NCI-H2196 treated with DMSO at 0.1 percent for 48 hours (cell line): ENCODE measurements at regions not wholly inside any gene's neighbourhood (a gene's known extent, or its start where the extent isn't known, plus 50 kb on each side); places are given as distances from the start of the nearest gene placed in this dataset.

ENCODE experiments used
- DNase-seq: peaks from one replicate; lab custom pipeline; 2025; ENCODE audit not compliant: unreplicated experiment; lab: John Stamatoyannopoulos, UW

DNA sequence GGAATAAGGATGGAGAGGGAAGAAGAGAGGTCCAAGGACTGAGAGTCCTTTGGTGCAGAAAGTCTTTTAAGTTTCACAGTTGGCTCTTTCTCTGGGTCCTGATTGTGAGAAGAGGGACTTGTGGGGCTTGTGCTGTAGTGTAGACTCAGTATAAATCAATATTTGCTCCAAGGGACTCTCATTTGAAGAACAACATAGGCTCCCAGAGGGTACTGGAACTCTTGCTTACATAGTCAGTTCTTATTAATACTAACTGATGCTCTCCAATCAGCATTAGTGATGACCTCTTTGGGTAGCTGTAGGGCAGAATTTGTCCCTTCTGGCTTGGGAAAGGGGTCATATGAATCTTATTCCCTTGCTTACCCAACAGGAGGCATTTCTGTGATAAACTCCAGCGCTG is 62.5 kb upstream of the CXCL14 start:
- no peak for DNase-seq

DNA sequence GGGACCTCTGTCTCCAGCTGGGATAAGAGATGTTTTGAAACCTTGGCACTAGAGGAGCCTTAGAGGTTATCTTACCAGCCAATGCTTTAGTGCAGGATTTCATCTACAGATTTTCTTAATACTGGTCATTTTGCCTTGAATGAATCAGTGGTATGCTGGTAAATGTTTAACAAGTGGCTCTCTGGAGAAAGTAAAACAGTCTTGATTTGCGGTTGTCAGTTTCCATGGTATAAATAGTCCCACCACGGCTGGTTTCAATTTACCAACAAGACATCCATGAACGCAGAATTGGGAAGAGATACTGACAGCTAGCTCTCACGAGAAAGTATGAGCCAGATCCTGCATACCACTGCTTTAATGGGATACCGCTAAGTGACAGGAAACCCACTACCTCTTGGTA is 56.7 kb upstream of the CXCL14 start:
- no peak for DNase-seq

DNA sequence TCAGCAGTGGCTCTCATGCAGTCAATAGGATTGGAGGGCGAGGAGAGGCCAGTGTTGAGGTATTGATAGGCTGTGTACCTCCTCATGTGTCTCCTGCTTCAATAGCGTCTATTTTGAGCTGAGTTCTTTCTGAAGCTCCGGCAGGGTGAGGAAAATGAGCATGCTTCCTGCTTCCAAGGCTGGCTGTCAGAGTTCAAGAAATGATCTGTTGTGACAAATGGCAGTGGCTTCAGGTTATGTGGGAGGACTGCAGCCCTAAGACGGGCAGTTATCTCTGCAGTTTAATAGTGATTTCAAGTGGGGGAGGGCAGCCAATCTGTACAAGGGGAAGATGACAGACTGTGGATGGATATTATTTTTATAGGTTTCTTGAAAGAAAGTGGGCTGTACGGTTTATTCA is 54.0 kb upstream of the CXCL14 start:
- DNase-seq = no peak

DNA sequence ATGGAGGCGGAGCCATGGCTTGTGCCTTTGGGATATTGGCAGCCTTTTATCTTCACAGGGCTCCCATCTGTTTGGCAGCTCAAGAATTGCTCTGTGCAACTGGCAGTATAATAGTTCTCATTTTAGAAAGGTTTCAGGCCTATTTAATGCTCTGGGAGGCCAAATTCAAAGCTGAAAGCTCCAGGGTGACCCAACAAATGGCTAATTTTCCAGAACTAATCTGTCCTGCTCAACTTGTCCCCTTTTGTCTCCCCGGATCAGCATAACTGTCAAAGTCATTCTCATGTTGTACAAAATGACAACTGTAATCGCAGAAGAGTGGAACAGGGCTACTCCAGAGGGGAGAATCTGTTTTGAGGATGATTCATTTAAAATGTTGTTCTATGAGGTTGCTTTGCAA is 52.6 kb upstream of the CXCL14 start:
- no peak for DNase-seq

DNA sequence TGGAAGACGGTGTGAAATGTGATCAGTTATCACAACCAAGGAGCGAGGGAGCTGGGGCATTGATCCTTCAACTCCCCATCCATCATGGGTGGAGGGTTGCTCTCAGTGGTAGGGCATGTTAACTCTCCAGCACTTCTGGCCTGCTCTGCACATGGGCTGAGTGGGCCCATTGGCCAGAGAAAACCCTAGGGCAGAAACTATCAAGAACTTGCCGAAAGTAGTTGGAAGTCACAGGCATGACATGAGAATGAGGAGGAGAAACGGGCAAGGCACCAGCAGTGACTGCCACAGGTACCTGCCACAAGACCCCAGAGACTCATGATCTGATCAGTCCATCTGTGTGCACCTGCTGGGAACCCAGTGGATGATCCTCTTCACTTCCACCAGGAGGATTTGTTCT is 50.9 kb upstream of the CXCL14 start:
- no peak for DNase-seq

DNA sequence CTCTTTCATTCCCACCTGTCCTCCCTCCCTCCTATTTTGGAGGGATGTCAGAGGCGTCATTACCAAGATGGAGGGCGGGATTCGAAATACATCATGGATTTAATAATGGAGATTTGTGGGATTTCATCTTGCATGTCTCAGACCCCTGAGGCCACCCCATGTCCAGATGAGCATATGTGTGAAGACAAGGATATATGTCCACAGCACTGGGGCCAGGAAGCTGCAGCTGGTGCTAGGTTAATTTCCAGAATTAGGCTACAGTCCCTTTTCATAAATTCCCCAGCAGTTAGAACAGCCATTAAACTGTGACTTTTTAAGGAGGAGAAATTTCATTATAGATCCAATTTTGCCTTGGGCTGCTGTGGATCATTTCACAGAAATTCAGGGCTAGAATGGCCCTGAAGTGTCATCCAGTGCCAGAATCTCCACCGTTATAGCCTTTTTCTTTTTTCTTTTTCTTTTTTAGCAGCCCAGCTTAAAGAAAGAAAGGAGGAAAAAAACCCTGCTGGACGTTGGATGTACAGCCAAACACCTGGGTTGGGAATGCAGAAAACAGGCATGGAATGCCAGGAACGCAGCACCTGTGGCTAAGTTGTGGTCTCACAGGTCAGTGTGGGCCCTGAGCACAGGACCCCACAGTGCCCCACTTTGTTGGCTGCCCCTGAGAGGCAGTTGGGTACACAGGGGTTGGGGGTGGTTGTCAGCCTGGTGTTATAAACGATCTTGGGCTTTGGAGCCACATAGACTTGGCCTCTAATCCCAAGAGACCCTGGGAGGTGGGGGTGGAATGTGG is 50.2 kb upstream of the CXCL14 start:
- no peak for DNase-seq
